ENCODE measurements at regions not wholly inside any gene's neighbourhood (a gene's known extent, or its start where the extent isn't known, plus 50 kb on each side); places are given as distances from the start of the nearest gene placed in this dataset.
"Not testable (repeated sequence)": the region's sequence is repeated elsewhere in the genome, so short reads cannot be mapped to it uniquely, and the experiment has no call there.

DNA sequence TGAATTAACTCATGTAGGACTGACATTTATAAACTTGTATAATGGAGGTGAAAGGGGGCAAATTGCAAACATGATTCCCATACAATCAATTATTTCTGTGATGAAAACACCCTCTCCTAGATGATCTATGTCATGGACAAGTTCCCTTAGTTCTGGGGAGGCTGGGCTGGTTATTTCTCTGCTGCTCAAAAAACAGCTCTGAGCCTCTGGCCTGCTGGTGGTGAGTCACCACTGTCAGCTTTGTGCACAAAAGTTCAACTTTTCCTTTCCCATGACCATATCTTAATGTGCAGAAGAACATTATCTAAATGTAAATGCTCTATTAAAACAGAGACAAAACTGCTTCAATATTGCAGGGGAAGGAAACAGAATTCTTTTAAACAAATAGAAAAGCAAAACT, 85.0 kb downstream of the HMHB1 start:
- DNase-seq (ENCODE audit: extremely low read depth in 1 of 11, low read depth in 9 of 11, low spot score in 4 of 11), result no peak

GRCh38 chr5:143898381-143898780, 86.4 kb downstream of the HMHB1 start:
- DNase-seq (ENCODE audit: extremely low read depth in 1 of 11, low read depth in 9 of 11, low spot score in 4 of 11), result no peak

GRCh38 chr5:143898916-143899591, 87.1 kb downstream of the HMHB1 start:
- no peak for DNase-seq (ENCODE audit: extremely low read depth in 1 of 11, low read depth in 9 of 11, low spot score in 4 of 11)

GRCh38 chr5:143908959-143909358, 97.0 kb downstream of the HMHB1 start:
- DNase-seq (ENCODE audit: extremely low read depth in 1 of 11, low read depth in 9 of 11, low spot score in 4 of 11), result no peak

- no peak for DNase-seq (ENCODE audit: extremely low read depth in 1 of 11, low read depth in 9 of 11, low spot score in 4 of 11)
Measured at GRCh38 chr5:143913008-143913752, 101.2 kb downstream of the HMHB1 start.

- no peak for DNase-seq (ENCODE audit: extremely low read depth in 1 of 11, low read depth in 9 of 11, low spot score in 4 of 11)
Measured at GRCh38 chr5:143914756-143915155, 102.8 kb downstream of the HMHB1 start.

- DNase-seq (ENCODE audit: extremely low read depth in 1 of 11, low read depth in 9 of 11, low spot score in 4 of 11), result no peak
Measured at GRCh38 chr5:143916451-143916850, 104.5 kb downstream of the HMHB1 start.

DNA sequence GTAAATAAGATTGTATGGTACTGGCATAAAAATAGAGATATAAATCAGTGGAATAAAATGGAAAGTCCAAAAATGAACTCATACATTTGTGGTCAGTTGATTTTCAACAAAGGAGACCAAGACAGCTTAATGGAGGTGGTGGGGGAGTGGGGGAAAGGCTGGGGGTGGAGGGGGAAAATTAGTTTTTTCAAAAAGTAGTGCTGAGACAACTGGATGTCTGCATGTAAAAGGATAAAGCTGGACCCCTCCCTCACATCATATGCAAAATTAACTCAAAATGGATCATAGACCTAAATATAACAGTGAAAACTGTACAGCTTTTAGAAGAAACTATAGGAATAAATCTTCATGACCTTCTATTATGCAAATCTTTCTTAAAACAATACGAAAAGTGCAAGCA, 107.0 kb downstream of the HMHB1 start:
- DNase-seq (ENCODE audit: extremely low read depth in 1 of 11, low read depth in 9 of 11, low spot score in 4 of 11), result no peak

DNA sequence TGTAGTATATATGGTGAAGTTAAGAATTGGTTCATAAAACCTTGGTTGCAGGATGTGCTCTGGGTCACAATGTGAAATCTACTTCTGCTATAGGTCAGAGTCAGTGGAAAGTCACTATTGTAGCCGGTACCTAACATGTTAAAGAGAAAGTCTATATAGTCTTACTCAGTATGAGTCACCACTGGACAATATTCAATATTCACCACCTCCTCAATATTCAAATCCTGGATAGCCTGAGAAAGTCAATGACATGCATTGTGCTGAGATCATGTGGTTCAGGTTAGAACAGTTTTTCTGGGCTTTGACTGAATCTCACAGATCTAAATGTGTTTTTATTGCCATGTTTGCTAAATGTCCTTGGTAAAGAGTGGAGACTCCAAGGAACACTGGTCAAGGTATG, 108.8 kb downstream of the HMHB1 start:
- no peak for DNase-seq (ENCODE audit: extremely low read depth in 1 of 11, low read depth in 9 of 11, low spot score in 4 of 11)

DNA sequence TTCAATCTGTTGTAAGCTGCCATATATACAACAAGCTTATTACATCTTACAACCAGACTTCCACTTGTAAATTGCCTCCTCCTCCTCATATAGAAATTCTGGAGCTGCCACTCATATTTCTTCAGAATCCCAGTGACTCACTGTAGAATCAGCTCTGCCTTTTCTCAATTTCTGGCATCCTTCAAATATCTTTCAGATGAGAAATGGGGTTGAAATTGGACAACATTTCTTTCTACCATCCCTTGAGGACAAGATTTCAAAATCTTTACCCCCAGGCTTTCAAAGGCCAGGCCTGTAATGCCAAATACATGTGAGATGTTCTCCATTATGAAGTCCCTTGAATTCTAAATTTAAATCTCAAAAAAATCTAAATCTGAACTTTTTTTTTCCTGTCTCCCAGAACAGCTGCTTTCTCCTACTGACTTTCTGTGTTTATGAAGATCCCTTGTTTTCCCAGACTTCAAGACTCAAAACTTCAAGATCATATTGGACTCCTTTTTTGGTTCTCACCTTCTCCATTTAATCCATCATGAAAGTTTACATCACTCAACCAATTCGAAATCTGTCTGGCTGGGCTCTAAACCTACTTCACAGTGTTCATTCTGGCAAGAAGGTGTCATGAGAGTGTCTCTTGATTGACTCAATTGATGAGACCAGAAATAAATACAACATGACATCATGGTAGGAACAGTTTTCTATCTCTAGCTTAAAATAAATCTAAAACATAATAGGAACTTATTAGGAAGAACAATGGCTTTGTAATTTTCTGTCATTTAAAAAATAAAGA, 109.8 kb downstream of the HMHB1 start:
- no peak for DNase-seq (ENCODE audit: extremely low read depth in 1 of 11, low read depth in 9 of 11, low spot score in 4 of 11)

DNA sequence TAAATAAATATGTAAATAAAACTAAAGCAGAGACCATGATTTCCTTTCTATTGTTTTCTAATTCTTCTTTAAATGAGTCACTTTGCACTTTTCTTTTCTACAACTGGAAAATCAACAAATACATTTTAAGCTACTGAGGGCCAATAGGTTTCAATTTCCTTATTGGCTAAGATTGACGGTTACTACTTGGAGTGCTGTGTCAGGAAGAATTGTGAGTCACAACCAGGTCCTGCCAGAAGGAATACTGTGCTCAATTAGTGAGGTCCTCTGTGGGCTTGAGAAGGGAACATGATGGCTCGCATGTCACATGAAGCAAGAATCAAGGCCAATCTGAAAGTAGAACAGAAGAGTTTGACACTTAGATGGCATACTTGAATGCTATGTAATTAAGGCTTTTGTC, 110.8 kb downstream of the HMHB1 start:
- no peak for DNase-seq (ENCODE audit: extremely low read depth in 1 of 11, low read depth in 9 of 11, low spot score in 4 of 11)

GRCh38 chr5:143923634-143924266, 111.8 kb downstream of the HMHB1 start:
- DNase-seq (ENCODE audit: extremely low read depth in 1 of 11, low read depth in 9 of 11, low spot score in 4 of 11), result no peak

GRCh38 chr5:143924311-143924978, 112.5 kb downstream of the HMHB1 start:
- no peak for DNase-seq (ENCODE audit: extremely low read depth in 1 of 11, low read depth in 9 of 11, low spot score in 4 of 11)

DNA sequence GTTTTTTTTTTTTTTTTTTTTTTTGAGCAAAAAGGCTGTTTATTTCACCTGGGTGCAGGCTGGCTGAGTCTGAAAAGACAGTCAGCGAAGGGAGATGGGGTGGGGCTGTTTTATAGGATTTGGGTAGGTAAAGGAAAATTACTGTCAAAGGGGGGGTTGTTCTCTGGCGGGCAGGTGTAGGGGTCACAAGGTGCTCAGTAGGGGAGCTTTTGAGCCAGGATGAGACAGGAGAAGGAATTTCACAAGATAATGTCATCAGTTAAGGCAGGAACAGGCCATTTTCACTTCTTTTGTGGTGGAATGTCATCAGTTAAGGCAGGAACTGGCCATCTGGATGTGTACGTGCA, 113.0 kb downstream of the HMHB1 start:
- not testable (repeated sequence) for DNase-seq (ENCODE audit: extremely low read depth in 1 of 11, low read depth in 9 of 11, low spot score in 4 of 11)

DNA sequence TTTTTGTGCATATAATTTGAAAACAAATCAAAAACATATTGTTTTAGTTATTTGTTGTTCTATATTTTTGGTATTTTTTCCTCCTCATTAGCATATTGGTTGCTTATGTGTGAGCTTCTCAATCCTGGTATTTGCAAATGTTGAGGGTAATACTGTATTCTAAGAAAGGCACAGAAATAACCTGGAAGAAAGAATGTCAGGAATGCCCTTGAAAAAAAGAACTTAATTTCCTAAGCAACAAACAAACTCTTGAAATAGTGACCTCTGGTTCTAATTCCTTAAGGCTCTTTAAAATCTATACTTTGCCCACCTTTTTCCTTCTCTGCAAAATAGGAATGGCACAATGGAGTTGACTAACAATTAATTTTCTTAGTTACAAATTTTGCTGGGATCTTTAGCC, 117.5 kb downstream of the HMHB1 start:
- no peak for DNase-seq (ENCODE audit: extremely low read depth in 1 of 11, low read depth in 9 of 11, low spot score in 4 of 11)

- DNase-seq (ENCODE audit: extremely low read depth in 1 of 11, low read depth in 9 of 11, low spot score in 4 of 11), result no peak
Measured at GRCh38 chr5:143930561-143930960, 118.6 kb downstream of the HMHB1 start.

GRCh38 chr5:143931476-143931875, 119.5 kb downstream of the HMHB1 start:
- no peak for DNase-seq (ENCODE audit: extremely low read depth in 1 of 11, low read depth in 9 of 11, low spot score in 4 of 11)

GRCh38 chr5:143931986-143932385, 120.0 kb downstream of the HMHB1 start:
- DNase-seq (ENCODE audit: extremely low read depth in 1 of 11, low read depth in 9 of 11, low spot score in 4 of 11), result no peak

DNA sequence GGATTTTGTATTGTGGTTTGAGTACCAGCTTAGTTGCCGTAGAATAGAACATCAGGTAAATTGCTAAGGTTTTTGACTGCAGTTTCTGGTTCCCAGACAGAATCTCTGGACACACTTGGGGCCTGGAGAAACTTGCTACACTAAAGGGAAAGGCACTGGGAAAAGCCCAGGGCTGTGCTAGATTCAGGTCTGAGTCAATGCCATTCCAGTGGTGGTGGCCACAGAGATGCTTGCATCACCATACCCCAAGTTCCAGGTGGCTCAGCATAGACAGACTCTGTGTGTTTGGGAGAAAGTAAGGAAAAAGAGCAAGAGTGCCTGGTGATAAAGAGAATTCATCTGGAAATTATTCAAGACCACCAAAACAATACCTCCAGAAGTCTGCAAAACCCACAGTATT, 120.6 kb downstream of the HMHB1 start:
- DNase-seq (ENCODE audit: extremely low read depth in 1 of 11, low read depth in 9 of 11, low spot score in 4 of 11), result no peak

Measured in renal cortex interstitium (tissue), 11 donors.